Neuron (in vitro differentiated cells): ENCODE measurements at regions not wholly inside any gene's neighbourhood (a gene's known extent, or its start where the extent isn't known, plus 50 kb on each side); places are given as distances from the start of the nearest gene placed in this dataset.

Experiments used
- H2AFZ ChIP-seq: one replicate; pipeline ENCODE4 v1.6.1; 2013; ENCODE audit warnings: low read depth, mild to moderate bottlenecking, inconsistent platforms, low read length, moderate library complexity
- H3K27me3 ChIP-seq: one replicate; pipeline ENCODE4 v1.6.1; 2013; ENCODE audit warnings: low read length; ENCODE audit not compliant: insufficient read depth
- H3K36me3 ChIP-seq: one replicate; pipeline ENCODE4 v1.6.1; 2013; ENCODE audit warnings: low read length; ENCODE audit not compliant: insufficient read depth
- H3K4me1 ChIP-seq: one replicate; pipeline ENCODE4 v1.6.1; 2013; ENCODE audit warnings: low read length; ENCODE audit not compliant: insufficient read depth
- H3K4me3 ChIP-seq: 2 replicates; pipeline ENCODE4 v1.5.1; 2013; ENCODE audit warnings: mild to moderate bottlenecking, low read length, moderate library complexity
- H3K9me3 ChIP-seq: one replicate; pipeline ENCODE4 v1.6.1; 2013; ENCODE audit warnings: low read length

- no peaks in the 10 kb centered on the region for H3K27me3 ChIP-seq
- H2AFZ ChIP-seq: no peak overlapping the region
- no peaks in the 10 kb centered on the region for H3K4me1 ChIP-seq
- H3K36me3 ChIP-seq: no peaks in the 10 kb centered on the region
- H3K9me3 ChIP-seq: no peaks in the 10 kb centered on the region
- no peak overlapping the region for H3K4me3 ChIP-seq
These were observed 254.7 kb upstream of the TBX3 start for GRCh38 chr12:114938487-114939210.

DNA sequence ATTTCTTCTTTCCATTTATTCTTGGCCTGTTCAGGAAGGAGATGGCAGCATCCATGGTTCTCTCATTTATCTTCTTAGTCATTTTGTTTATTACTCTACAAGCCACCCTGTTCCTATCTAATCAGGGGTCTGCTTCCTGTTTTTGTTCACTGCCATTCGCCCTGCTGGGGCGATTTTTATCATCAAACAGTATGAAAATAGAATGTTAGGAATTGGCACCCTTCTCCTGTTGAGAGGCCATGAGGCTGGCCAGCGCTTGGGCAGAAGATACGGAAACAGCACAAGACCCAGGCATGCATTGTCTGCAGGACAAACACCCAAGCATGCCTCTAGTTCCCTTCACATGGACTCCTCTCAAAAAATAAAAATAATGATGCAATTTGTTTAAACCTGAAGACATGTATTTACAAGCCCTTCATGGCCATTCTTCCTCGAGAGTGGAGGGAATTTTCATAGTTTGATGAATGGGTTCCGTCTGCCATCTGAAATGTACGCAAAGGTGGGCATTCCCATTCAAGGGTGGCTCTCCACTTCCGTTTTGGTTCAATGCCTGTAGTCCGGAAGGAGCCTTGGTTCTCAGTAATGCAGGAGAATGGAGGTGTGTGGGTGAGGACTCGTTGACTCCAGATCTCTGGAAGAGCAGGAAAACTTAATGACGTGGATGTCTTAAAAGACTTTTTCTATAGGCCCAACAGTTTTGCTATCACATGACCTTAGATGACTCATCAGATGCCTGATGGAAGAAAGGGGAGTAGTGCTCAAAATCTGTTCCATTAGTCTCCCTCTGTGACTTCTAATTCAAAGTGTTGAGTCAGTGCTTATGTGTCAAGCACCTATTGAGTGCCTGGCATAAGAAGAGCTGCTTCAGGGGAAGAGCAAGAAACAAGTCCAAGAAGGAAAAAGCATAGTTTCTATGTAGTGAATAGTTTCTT, 252.4 kb upstream of the TBX3 start:
- no peak overlapping the region for H3K4me3 ChIP-seq
- H3K36me3 ChIP-seq: no peaks in the 10 kb centered on the region
- no peaks in the 10 kb centered on the region for H3K4me1 ChIP-seq
- H3K27me3 ChIP-seq: no peaks in the 10 kb centered on the region
- no peaks in the 10 kb centered on the region for H3K9me3 ChIP-seq
- no peak overlapping the region for H2AFZ ChIP-seq

- no peak overlapping the region for H2AFZ ChIP-seq
- H3K9me3 ChIP-seq: no peaks in the 10 kb centered on the region
- no peaks in the 10 kb centered on the region for H3K36me3 ChIP-seq
- no peaks in the 10 kb centered on the region for H3K4me1 ChIP-seq
- H3K27me3 ChIP-seq: no peaks in the 10 kb centered on the region
- H3K4me3 ChIP-seq: no peak overlapping the region
These were observed 251.7 kb upstream of the TBX3 start for GRCh38 chr12:114935658-114936057.

DNA sequence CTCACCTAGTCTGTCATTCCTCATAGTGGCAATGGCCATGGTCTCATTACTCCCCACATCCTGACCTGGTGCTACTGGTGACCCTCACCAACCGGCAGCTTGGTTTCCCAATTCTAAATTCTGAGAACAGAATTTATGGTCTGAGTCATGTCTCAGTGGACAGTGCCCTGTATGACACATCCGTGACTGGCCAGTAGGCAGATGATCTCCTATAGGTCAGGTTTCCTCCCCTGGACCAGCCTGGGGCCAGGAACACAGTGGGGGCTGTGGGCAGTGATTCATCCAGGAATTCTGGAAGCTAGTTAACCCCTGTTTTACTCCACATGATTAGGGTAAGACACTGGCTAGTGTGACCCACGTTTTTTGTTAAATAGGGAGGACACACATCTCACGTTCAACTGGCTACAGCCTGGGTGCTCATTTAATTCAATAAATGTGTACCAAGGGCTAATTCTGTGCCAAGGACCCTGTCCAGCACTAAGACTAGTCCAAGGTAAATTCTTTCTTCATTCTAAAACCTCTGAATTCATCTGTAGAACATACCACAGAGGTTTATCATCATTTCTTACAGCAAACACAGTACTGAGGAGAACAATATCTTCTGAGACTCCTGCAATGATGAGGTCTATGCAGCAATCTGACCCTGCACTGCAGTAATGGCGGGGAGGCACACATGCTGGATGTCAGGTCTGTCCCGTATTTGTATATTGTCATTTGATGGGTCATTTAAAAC, 249.6 kb upstream of the TBX3 start:
- H3K9me3 ChIP-seq: no peaks in the 10 kb centered on the region
- H3K36me3 ChIP-seq: no peaks in the 10 kb centered on the region
- H3K4me3 ChIP-seq: no peak overlapping the region
- H3K4me1 ChIP-seq: no peaks in the 10 kb centered on the region
- H2AFZ ChIP-seq: no peak overlapping the region
- H3K27me3 ChIP-seq: no peaks in the 10 kb centered on the region

GRCh38 chr12:114932806-114933205, 248.8 kb upstream of the TBX3 start:
- no peaks in the 10 kb centered on the region for H3K9me3 ChIP-seq
- no peak overlapping the region for H3K4me3 ChIP-seq
- no peaks in the 10 kb centered on the region for H3K4me1 ChIP-seq
- no peaks in the 10 kb centered on the region for H3K27me3 ChIP-seq
- H2AFZ ChIP-seq: no peak overlapping the region
- H3K36me3 ChIP-seq: no peaks in the 10 kb centered on the region

DNA sequence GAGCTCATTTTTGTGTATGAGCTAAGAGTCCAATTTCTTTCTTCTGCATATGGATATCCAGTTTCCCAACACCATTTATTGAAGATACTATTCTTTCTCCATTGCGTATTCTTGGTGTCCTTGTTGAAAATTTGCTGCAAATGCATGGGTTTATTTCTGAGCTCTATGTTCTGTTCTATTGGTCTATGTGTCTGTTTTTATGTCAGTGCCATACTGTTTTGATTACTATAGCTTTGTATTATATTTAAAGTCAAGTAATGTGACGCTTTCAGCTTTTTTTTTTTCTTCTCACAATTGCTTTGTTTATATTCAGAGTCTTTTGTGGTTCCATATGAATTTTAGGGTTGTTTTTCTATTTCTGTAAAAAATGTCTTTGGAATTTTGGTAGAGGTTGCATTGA, 247.1 kb upstream of the TBX3 start:
- H3K36me3 ChIP-seq: no peaks in the 10 kb centered on the region

GRCh38 chr12:114926341-114926740, 242.4 kb upstream of the TBX3 start:
- H3K4me3 ChIP-seq: no peak overlapping the region
- no peaks in the 10 kb centered on the region for H3K4me1 ChIP-seq
- H2AFZ ChIP-seq: no peak overlapping the region
- no peaks in the 10 kb centered on the region for H3K36me3 ChIP-seq
- no peaks in the 10 kb centered on the region for H3K9me3 ChIP-seq
- H3K27me3 ChIP-seq: no peaks in the 10 kb centered on the region

More for the DNA sequence above, 247.1 kb upstream of the TBX3 start:
- Histone ChIP-seq H2AFZ (no peak overlapping the region), H3K4me3 (no peak overlapping the region), H3K27me3 (no peaks in the 10 kb centered on the region), H3K9me3 (no peaks in the 10 kb centered on the region), H3K4me1 (no peaks in the 10 kb centered on the region)

DNA sequence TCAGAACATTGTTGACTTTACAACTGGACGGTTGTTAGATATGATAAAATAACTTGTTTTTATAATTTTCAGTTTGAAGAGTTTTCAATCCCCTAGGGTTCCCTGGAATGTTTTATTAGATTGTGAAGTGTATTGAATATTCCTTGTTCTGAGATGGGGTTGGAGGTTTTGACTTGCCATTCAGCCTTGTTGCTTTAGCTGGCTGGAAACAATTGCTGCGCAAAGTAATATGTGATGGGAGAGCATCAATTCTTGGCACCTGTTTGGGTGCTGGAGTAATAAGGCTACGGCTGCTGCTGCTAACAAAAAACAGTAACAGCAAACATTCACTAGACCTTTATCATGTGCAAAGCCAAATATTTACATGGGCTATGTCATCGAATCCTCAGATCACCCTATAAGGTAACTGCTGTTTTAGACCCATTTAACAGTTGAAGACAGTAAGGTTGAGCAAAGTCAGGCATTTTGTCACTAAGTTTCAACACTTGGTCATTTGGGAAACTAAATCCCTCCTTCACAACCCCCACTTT, 241.0 kb upstream of the TBX3 start:
- H3K27me3 ChIP-seq: no peaks in the 10 kb centered on the region
- no peaks in the 10 kb centered on the region for H3K4me1 ChIP-seq
- no peak overlapping the region for H3K4me3 ChIP-seq
- no peak overlapping the region for H2AFZ ChIP-seq
- H3K36me3 ChIP-seq: no peaks in the 10 kb centered on the region
- H3K9me3 ChIP-seq: no peaks in the 10 kb centered on the region

DNA sequence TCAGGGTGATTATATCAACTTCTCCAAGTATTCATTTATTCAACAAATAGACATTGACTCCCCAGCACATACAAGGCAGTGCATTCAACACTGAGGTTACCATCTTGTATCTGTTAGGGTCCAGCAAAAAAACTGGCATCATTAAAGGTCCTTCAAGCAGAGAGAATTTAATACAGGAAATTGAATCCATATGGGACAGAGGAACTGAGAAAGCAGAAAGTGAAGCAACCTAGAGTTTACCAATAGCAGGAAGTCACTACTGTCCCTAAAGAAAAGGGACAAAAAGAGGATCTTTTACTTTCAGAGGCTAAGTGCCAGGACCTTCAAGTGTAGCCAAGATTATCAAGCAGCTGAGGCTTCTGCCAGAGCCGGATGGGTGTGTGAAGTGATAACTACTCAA, 237.8 kb upstream of the TBX3 start:
- H3K4me3 ChIP-seq: no peak overlapping the region
- no peaks in the 10 kb centered on the region for H3K36me3 ChIP-seq
- H3K4me1 ChIP-seq: no peaks in the 10 kb centered on the region
- no peaks in the 10 kb centered on the region for H3K27me3 ChIP-seq
- H3K9me3 ChIP-seq: no peaks in the 10 kb centered on the region
- H2AFZ ChIP-seq: no peak overlapping the region

GRCh38 chr12:114920771-114921554, 237.0 kb upstream of the TBX3 start:
- no peaks in the 10 kb centered on the region for H3K4me1 ChIP-seq
- H3K4me3 ChIP-seq: no peak overlapping the region
- H3K36me3 ChIP-seq: no peaks in the 10 kb centered on the region
- peaks cover 4% of the 10 kb centered on the region for H3K27me3 ChIP-seq
- no peaks in the 10 kb centered on the region for H3K9me3 ChIP-seq
- H2AFZ ChIP-seq: no peak overlapping the region

DNA sequence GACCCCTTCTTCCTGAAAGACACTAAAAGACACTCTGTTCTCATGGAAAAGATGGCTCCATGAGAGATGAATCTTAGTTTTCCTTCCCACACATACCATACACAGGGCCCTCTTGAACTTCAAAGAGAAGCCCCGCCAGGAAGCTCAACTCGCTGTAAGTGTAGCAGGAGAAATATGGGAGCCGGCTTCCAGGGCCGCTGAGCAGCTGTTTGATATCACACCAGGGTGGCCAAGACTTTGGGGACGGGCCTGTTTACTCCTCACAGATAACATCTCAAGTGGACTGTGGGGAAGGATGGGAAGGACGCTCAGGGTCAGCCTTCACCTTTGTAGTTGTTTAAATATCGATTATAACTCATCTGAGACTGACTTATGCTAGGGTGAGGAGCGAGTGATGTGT, 235.5 kb upstream of the TBX3 start:
- Histone ChIP-seq H3K4me1 (no peaks in the 10 kb centered on the region), H2AFZ (no peak overlapping the region), H3K27me3 (peaks cover 5% of the 10 kb centered on the region), H3K9me3 (no peaks in the 10 kb centered on the region), H3K4me3 (no peak overlapping the region), H3K36me3 (no peaks in the 10 kb centered on the region)

DNA sequence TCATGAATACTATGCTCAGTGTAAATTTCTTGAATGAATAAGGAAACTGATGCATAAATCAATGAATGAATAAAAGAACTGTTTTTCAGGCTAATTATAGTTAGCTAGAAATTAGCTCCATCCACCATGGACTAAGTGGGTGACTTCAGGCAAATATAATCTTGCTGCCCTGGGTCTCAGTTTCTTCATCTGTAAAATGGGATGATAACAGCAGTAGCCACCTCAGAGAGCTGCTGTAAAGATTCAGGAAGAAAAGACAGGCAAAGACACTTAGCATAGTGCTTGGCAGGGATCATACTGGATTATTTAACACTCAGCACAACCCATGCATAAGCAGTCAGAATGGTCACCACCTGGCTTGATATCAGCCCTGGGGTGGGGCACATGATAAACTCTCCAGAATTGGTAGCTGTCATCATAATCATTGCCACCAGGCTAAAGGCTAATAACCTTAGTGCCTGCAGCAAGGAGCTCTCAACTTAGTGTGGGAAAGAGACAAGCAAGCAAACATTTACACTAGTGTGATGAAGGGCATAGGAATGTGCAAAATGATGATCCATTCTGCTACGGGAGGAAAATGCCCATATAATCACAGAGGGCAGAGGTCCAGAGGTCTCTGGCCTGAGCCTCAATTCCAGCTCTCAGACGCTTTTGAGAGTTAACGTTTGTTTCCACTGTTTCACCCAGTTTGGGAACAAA, 234.7 kb upstream of the TBX3 start:
- Histone ChIP-seq H3K9me3 (no peaks in the 10 kb centered on the region), H2AFZ (no peak overlapping the region), H3K27me3 (peaks cover 5% of the 10 kb centered on the region), H3K4me1 (no peaks in the 10 kb centered on the region), H3K36me3 (no peaks in the 10 kb centered on the region), H3K4me3 (no peak overlapping the region)
